CD4-positive, alpha-beta memory T cell (primary cell): ENCODE measurements at regions not wholly inside any gene's neighbourhood (a gene's known extent, or its start where the extent isn't known, plus 50 kb on each side); places are given as distances from the start of the nearest gene placed in this dataset.
"Not testable (repeated sequence)": the region's sequence is repeated elsewhere in the genome, so short reads cannot be mapped to it uniquely, and the experiment has no call there.

ENCODE experiments used
- CTCF ChIA-PET: fragments of 350-600 bp; sonication (Branson Sonifier 250); formaldehyde crosslinking; loops from one replicate; lab custom pipeline; 2021; ENCODE audit warnings: inconsistent platforms; ENCODE audit not compliant: partially characterized antibody; lab: Charles Lee
- POLR2A ChIA-PET: fragments of 350-600 bp; sonication (Branson Sonifier 250); formaldehyde crosslinking; loops from one replicate; lab custom pipeline; 2021; ENCODE audit not compliant: partially characterized antibody; lab: Charles Lee
- DNase-seq, 5 donors: peaks; one replicate each; pipeline versions ENCODE4 v3.0.0 to v3.0.0-alpha.2; 2020 to 2022; ENCODE audit warnings: mixed read lengths in 1 of 5
- H3K27ac ChIP-seq: one replicate; pipeline ENCODE4 v1.7.0; 2013; ENCODE audit warnings: low read depth, low read length
- H3K27me3 ChIP-seq: 2 replicates; pipeline ENCODE4 v1.7.0; 2013; ENCODE audit warnings: mild to moderate bottlenecking, low read length, moderate library complexity; ENCODE audit not compliant: insufficient read depth
- H3K36me3 ChIP-seq: 2 replicates; pipeline ENCODE4 v1.7.0; 2013; ENCODE audit warnings: mild to moderate bottlenecking, low read length, moderate library complexity; ENCODE audit not compliant: insufficient read depth
- H3K4me1 ChIP-seq: 2 replicates; pipeline ENCODE4 v1.7.0; 2013; ENCODE audit warnings: mild to moderate bottlenecking, low read length, moderate library complexity; ENCODE audit not compliant: insufficient read depth
- H3K4me3 ChIP-seq, 2 donors: one replicate each; pipeline ENCODE4 v1.7.0; 2013; ENCODE audit warnings: low read length in 2 of 2, mild to moderate bottlenecking in 1 of 2
- H3K9me3 ChIP-seq, 2 donors: one replicate each; pipeline ENCODE4 v1.7.0; 2013; ENCODE audit warnings: low read length in 2 of 2, control low read depth in 1 of 2; ENCODE audit not compliant: control insufficient read depth in 1 of 2
- H3K27ac Mint-ChIP-seq, 7 donors: one replicate each; pipeline ENCODE4 v1.8.0; 2020 to 2021; ENCODE audit warnings: mixed read lengths in 7 of 7, mild to moderate bottlenecking in 6 of 7, inconsistent platforms in 3 of 7, moderate library complexity in 3 of 7
- H3K27me3 Mint-ChIP-seq, 2 donors: one replicate each; pipeline ENCODE4 v1.8.0; 2020 to 2021; ENCODE audit warnings: mixed read lengths in 2 of 2
- H3K36me3 Mint-ChIP-seq, 2 donors: one replicate each; pipeline ENCODE4 v1.8.0; 2020 to 2021; ENCODE audit warnings: mixed read lengths in 2 of 2, inconsistent platforms in 1 of 2, mild to moderate bottlenecking in 1 of 2
- H3K4me1 Mint-ChIP-seq, 4 donors: one replicate each; pipeline ENCODE4 v1.8.0; 2020 to 2021; ENCODE audit warnings: mixed read lengths in 4 of 4, mild to moderate bottlenecking in 1 of 4
- H3K4me3 Mint-ChIP-seq, 8 donors: one replicate each; pipeline ENCODE4 v1.8.0; 2020 to 2021; ENCODE audit warnings: mixed read lengths in 8 of 8, mild to moderate bottlenecking in 7 of 8, moderate library complexity in 6 of 8, inconsistent platforms in 3 of 8
- H3K9me3 Mint-ChIP-seq, 8 donors: one replicate each; pipeline ENCODE4 v1.8.0; 2020 to 2021; ENCODE audit warnings: mixed read lengths in 8 of 8, mild to moderate bottlenecking in 5 of 8, inconsistent platforms in 3 of 8, moderate library complexity in 1 of 8
- intact Hi-C: fragments of 100-400 bp; cut with micrococcal nuclease; formaldehyde crosslinking; loops from one replicate; pipeline ENCODE4 v1.15.1; 2023

GRCh38 chr5:10102706-10103497, 146.8 kb downstream of the ATPSCKMT start:
- Mint-ChIP-seq H3K9me3 (peaks cover 2 to 18% (median 10%) of the 10 kb centered on the region in 8 donors), H3K4me1 (no peaks in the 10 kb centered on the region), H3K36me3 (no peaks in the 10 kb centered on the region), H3K4me3 (no peak overlapping the region), H3K27me3 (no peaks in the 10 kb centered on the region), H3K27ac (no peak overlapping the region)
- no peaks in the 10 kb centered on the region for H3K9me3 ChIP-seq
- POLR2A ChIA-PET: no interaction called here
- no peak for DNase-seq
- H3K27ac ChIP-seq: no peak overlapping the region
- H3K27me3 ChIP-seq: no peaks in the 10 kb centered on the region
- no peaks in the 10 kb centered on the region for H3K36me3 ChIP-seq
- intact Hi-C loops: no loop called here
- no peaks in the 10 kb centered on the region for H3K4me1 ChIP-seq
- CTCF ChIA-PET: interaction anchor here (0.5 kb wide), 1 partner anchor 326 kb away, joined by 3 read pairs; no protein-coding TSS in a partner anchor
- H3K4me3 ChIP-seq: no peak overlapping the region

GRCh38 chr5:10102235-10102634, 147.5 kb downstream of the ATPSCKMT start:
- DNase-seq, H3K27me3 ChIP-seq, H3K36me3 Mint-ChIP-seq, H3K9me3 ChIP-seq, H3K27ac Mint-ChIP-seq, H3K27me3 Mint-ChIP-seq, POLR2A ChIA-PET, H3K4me1 ChIP-seq, CTCF ChIA-PET, H3K4me3 Mint-ChIP-seq, H3K4me1 Mint-ChIP-seq, H3K27ac ChIP-seq, H3K4me3 ChIP-seq, intact Hi-C loops, H3K36me3 ChIP-seq: not testable (repeated sequence)
- peaks cover 2 to 18% (median 10%) of the 10 kb centered on the region in 8 donors for H3K9me3 Mint-ChIP-seq

GRCh38 chr5:10099548-10099947, 150.1 kb downstream of the ATPSCKMT start:
- Mint-ChIP-seq H3K9me3 (peaks cover 2 to 30% (median 14%) of the 10 kb centered on the region in 8 donors), H3K4me1 (no peaks in the 10 kb centered on the region), H3K36me3 (no peaks in the 10 kb centered on the region), H3K27ac (no peak overlapping the region), H3K27me3 (no peaks in the 10 kb centered on the region), H3K4me3 (no peak overlapping the region)
- Histone ChIP-seq H3K36me3 (no peaks in the 10 kb centered on the region), H3K27ac (no peak overlapping the region), H3K4me3 (no peak overlapping the region), H3K4me1 (no peaks in the 10 kb centered on the region), H3K9me3 (no peaks in the 10 kb centered on the region), H3K27me3 (no peaks in the 10 kb centered on the region)
- POLR2A ChIA-PET: no interaction called here
- intact Hi-C loops: no loop called here
- no peak for DNase-seq
- CTCF ChIA-PET: no interaction called here

GRCh38 chr5:10091701-10092100, 158.0 kb downstream of the ATPSCKMT start:
- H3K27me3 ChIP-seq: no peaks in the 10 kb centered on the region
- intact Hi-C loops: no loop called here
- H3K4me3 ChIP-seq: no peak overlapping the region
- no peak overlapping the region for H3K27ac ChIP-seq
- CTCF ChIA-PET: no interaction called here
- no peaks in the 10 kb centered on the region for H3K36me3 ChIP-seq
- DNase-seq: no peak
- Mint-ChIP-seq H3K9me3 (peaks cover 0 to 24% (median 15%) of the 10 kb centered on the region in 8 donors), H3K27ac (no peak overlapping the region), H3K27me3 (peaks cover 2 to 4% of the 10 kb centered on the region in 2 donors), H3K36me3 (no peaks in the 10 kb centered on the region), H3K4me1 (no peaks in the 10 kb centered on the region), H3K4me3 (no peak overlapping the region)
- H3K4me1 ChIP-seq: no peaks in the 10 kb centered on the region
- POLR2A ChIA-PET: no interaction called here
- H3K9me3 ChIP-seq: no peaks in the 10 kb centered on the region

- H3K27me3 Mint-ChIP-seq: peaks cover 2 to 4% of the 10 kb centered on the region in 2 donors
- intact Hi-C loops: no loop called here
- no peaks in the 10 kb centered on the region for H3K27me3 ChIP-seq
- no peak overlapping the region for H3K4me3 ChIP-seq
- no peak overlapping the region for H3K4me3 Mint-ChIP-seq
- no peaks in the 10 kb centered on the region for H3K4me1 ChIP-seq
- no peaks in the 10 kb centered on the region for H3K36me3 ChIP-seq
- no peaks in the 10 kb centered on the region for H3K36me3 Mint-ChIP-seq
- POLR2A ChIA-PET: no interaction called here
- no peak overlapping the region for H3K27ac ChIP-seq
- H3K9me3 ChIP-seq: no peaks in the 10 kb centered on the region
- CTCF ChIA-PET: no interaction called here
- no peak overlapping the region for H3K27ac Mint-ChIP-seq
- no peak for DNase-seq
- peaks cover 0 to 16% (median 11%) of the 10 kb centered on the region in 8 donors for H3K9me3 Mint-ChIP-seq
- H3K4me1 Mint-ChIP-seq: no peaks in the 10 kb centered on the region
These were observed 159.6 kb downstream of the ATPSCKMT start for GRCh38 chr5:10090074-10090473.

GRCh38 chr5:10085185-10085584, 164.5 kb downstream of the ATPSCKMT start:
- no peaks in the 10 kb centered on the region for H3K9me3 ChIP-seq
- DNase-seq: no peak
- H3K4me3 ChIP-seq: no peak overlapping the region
- H3K4me1 ChIP-seq: no peaks in the 10 kb centered on the region
- intact Hi-C loops: no loop called here
- CTCF ChIA-PET: no interaction called here
- Mint-ChIP-seq H3K4me3 (no peak overlapping the region), H3K36me3 (no peaks in the 10 kb centered on the region), H3K4me1 (no peaks in the 10 kb centered on the region), H3K27ac (no peak overlapping the region), H3K9me3 (peaks cover 0 to 7% (median 2%) of the 10 kb centered on the region in 8 donors), H3K27me3 (no peaks in the 10 kb centered on the region)
- H3K27ac ChIP-seq: no peak overlapping the region
- POLR2A ChIA-PET: no interaction called here
- no peaks in the 10 kb centered on the region for H3K27me3 ChIP-seq
- no peaks in the 10 kb centered on the region for H3K36me3 ChIP-seq

- CTCF ChIA-PET: no interaction called here
- Histone ChIP-seq H3K4me3 (no peak overlapping the region), H3K4me1 (no peaks in the 10 kb centered on the region), H3K9me3 (no peaks in the 10 kb centered on the region), H3K27ac (no peak overlapping the region), H3K36me3 (no peaks in the 10 kb centered on the region), H3K27me3 (no peaks in the 10 kb centered on the region)
- DNase-seq: no peak
- peaks cover 0 to 5% (median 0%) of the 10 kb centered on the region in 8 donors for H3K9me3 Mint-ChIP-seq
- intact Hi-C loops: no loop called here
- no peaks in the 10 kb centered on the region for H3K4me1 Mint-ChIP-seq
- H3K4me3 Mint-ChIP-seq: no peak overlapping the region
- peaks cover 0 to 2% of the 10 kb centered on the region in 2 donors for H3K27me3 Mint-ChIP-seq
- POLR2A ChIA-PET: no interaction called here
- H3K36me3 Mint-ChIP-seq: no peaks in the 10 kb centered on the region
- no peak overlapping the region for H3K27ac Mint-ChIP-seq
These were observed 168.1 kb downstream of the ATPSCKMT start for GRCh38 chr5:10081584-10081983.
